ENCODE measurements at regions not wholly inside any gene's neighbourhood (a gene's known extent, or its start where the extent isn't known, plus 50 kb on each side); places are given as distances from the start of the nearest gene placed in this dataset.

GRCh38 chr21:15259824-15260223, 195.0 kb upstream of the NRIP1 start:
- TF ChIP-seq CTCF (IDR thresholded peaks at IDR 0.05): no peak
- no peak for TF ChIP-seq EZH2phosphoT487 (IDR thresholded peaks at IDR 0.05)

Data from neural progenitor cell (in vitro differentiated cells).